Gastrocnemius medialis (tissue), 4 donors: ENCODE measurements at regions not wholly inside any gene's neighbourhood (a gene's known extent, or its start where the extent isn't known, plus 50 kb on each side); places are given as distances from the start of the nearest gene placed in this dataset.

Source experiments
- ATAC-seq, 2 donors: fragments of 150-250 bp; one replicate each; pipeline ENCODE4 v1.9.1; 2016
- DNase-seq, 2 donors: peaks; one replicate each; pipeline ENCODE4 v3.0.0-alpha.2; 2019
- H3K27ac ChIP-seq, 4 donors: fragments of 200-600 bp; sonication (generic); 1 replicate in 1 of 4; 2 replicates in 3 of 4; pipeline ENCODE4 v1.5.1; 2016 to 2018; ENCODE audit warnings: mild to moderate bottlenecking in 2 of 4, moderate library complexity in 1 of 4
- H3K27me3 ChIP-seq, 3 donors: fragments of 200-600 bp; sonication (generic) in 2 of 3; 1 replicate in 1 of 3; 2 replicates in 2 of 3; pipeline versions ENCODE4 v1.5.1 to v1.6.0; 2016 to 2019; ENCODE audit warnings: mild to moderate bottlenecking in 1 of 3, moderate library complexity in 1 of 3
- H3K36me3 ChIP-seq, 2 donors: fragments of 200-600 bp; sonication (generic) in 1 of 2; one replicate each; pipeline ENCODE4 v1.5.1; 2017 to 2018
- H3K4me1 ChIP-seq, 2 donors: fragments of 200-600 bp; sonication (generic) in 1 of 2; one replicate each; pipeline ENCODE4 v1.5.1; 2016 to 2017; ENCODE audit warnings: mild to moderate bottlenecking in 2 of 2
- H3K4me3 ChIP-seq, 4 donors: fragments of 200-600 bp; sonication (generic) in 3 of 4; 1 replicate in 1 of 4; 2 replicates in 3 of 4; pipeline ENCODE4 v1.5.1; 2016 to 2019; ENCODE audit warnings: mild to moderate bottlenecking in 2 of 4
- H3K9me3 ChIP-seq, 3 donors: fragments of 200-600 bp; sonication (generic) in 2 of 3; 1 replicate in 1 of 3; 2 replicates in 2 of 3; pipeline ENCODE4 v1.5.1; 2016 to 2019
- POLR2A ChIP-seq, 2 donors: fragments of 450-650 bp; IDR thresholded peaks; one replicate each; pipeline ENCODE4 v1.6.1; 2017; ENCODE audit warnings: antibody characterized with exemption in 2 of 2, mild to moderate bottlenecking in 2 of 2, moderate library complexity in 2 of 2
- in situ Hi-C, 4 donors: fragments of 200-750 bp; cut with MboI; loops; one replicate each; pipeline versions ENCODE4 v1.15.0 to v1.8.0; 2017; ENCODE audit warnings: low sequenced_read_pairs in 4 of 4
- intact Hi-C: fragments of 100-400 bp; cut with DNase I; formaldehyde crosslinking; loops from one replicate; pipeline ENCODE4 v1.15.1; 2023; ENCODE audit warnings: low total_unique reads
- TF ChIP-seq, protein P1 (sequence below), 5 experiments: fragments of 450-650 bp in 3 of 5; fragments of 200-600 bp in 2 of 5; sonication (generic) in 2 of 5; IDR thresholded peaks in 4 of 5; conservative IDR thresholded peaks in 1 of 5; 1 replicate in 4 of 5; 2 replicates in 1 of 5; pipeline ENCODE4 v1.5.1; 2016 to 2019; ENCODE audit warnings: antibody characterized with exemption in 5 of 5, mild to moderate bottlenecking in 3 of 5, moderate library complexity in 3 of 5

- intact Hi-C loops (no loop called here), in situ Hi-C loops (no loop called here)
- ATAC-seq (no peak), DNase-seq (no peak)
- H3K9me3 ChIP-seq = no peaks in the 10 kb centered on the region
- TF ChIP-seq, protein P1, sequence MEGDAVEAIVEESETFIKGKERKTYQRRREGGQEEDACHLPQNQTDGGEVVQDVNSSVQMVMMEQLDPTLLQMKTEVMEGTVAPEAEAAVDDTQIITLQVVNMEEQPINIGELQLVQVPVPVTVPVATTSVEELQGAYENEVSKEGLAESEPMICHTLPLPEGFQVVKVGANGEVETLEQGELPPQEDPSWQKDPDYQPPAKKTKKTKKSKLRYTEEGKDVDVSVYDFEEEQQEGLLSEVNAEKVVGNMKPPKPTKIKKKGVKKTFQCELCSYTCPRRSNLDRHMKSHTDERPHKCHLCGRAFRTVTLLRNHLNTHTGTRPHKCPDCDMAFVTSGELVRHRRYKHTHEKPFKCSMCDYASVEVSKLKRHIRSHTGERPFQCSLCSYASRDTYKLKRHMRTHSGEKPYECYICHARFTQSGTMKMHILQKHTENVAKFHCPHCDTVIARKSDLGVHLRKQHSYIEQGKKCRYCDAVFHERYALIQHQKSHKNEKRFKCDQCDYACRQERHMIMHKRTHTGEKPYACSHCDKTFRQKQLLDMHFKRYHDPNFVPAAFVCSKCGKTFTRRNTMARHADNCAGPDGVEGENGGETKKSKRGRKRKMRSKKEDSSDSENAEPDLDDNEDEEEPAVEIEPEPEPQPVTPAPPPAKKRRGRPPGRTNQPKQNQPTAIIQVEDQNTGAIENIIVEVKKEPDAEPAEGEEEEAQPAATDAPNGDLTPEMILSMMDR (IDR thresholded peaks at IDR 0.05 in 4 of 5, conservative IDR thresholded peaks at IDR 0.05 in 1 of 5) = no peak
- TF ChIP-seq POLR2A (IDR thresholded peaks at IDR 0.05) = no peak
- H3K4me1 ChIP-seq = no peaks in the 10 kb centered on the region
- no peak overlapping the region for H3K4me3 ChIP-seq
- no peak overlapping the region for H3K27ac ChIP-seq
- H3K27me3 ChIP-seq = no peaks in the 10 kb centered on the region
- no peaks in the 10 kb centered on the region for H3K36me3 ChIP-seq
Observed at GRCh38 chr14:101134161-101134631, 230.7 kb upstream of the RTL1 start.

DNA sequence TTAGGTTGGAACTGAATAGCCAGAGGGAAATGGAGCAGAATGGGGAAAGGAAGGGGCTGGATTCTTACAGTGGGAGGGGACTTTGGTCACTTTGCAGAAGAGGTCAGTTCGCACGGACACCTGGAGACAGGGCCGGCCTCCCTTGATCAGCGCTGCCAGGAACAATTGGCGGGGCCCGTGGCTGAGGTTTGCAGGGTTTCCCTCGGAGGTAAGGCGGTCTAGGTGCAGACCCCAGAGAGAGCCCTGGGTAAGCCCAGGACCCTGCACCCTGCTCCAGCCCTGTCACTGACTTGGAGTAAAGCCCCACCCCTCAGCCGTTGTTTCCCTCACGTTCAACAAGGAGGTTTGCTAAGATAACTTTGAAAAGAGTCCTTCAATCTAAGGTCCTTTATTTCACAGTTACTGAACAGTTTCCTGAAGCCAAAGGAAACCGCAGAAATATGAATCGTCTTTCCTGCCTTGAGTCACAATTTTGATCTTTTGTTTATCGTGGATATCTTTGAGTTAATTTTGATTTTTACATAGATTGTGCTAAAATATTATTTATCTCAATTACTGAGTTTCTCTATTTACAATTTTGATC is 231.4 kb upstream of the RTL1 start:
- Histone ChIP-seq H3K9me3 (no peaks in the 10 kb centered on the region), H3K27me3 (no peaks in the 10 kb centered on the region), H3K4me3 (no peak overlapping the region), H3K27ac (no peak overlapping the region), H3K4me1 (no peaks in the 10 kb centered on the region), H3K36me3 (no peaks in the 10 kb centered on the region)
- DNase-seq = no peak
- TF ChIP-seq, protein P1 (IDR thresholded peaks at IDR 0.05 in 4 of 5, conservative IDR thresholded peaks at IDR 0.05 in 1 of 5) = no peak
- TF ChIP-seq POLR2A (IDR thresholded peaks at IDR 0.05) = no peak
- intact Hi-C loops (no loop called here), in situ Hi-C loops (no loop called here)
- ATAC-seq = no peak

GRCh38 chr14:101135796-101136742 is 232.5 kb upstream of the RTL1 start:
- H3K27ac ChIP-seq = no peak overlapping the region
- no peaks in the 10 kb centered on the region for H3K4me1 ChIP-seq
- in situ Hi-C loops (no loop called here), intact Hi-C loops (no loop called here)
- H3K27me3 ChIP-seq = no peaks in the 10 kb centered on the region
- H3K36me3 ChIP-seq = no peaks in the 10 kb centered on the region
- DNase-seq (no peak), ATAC-seq (no peak)
- no peak overlapping the region for H3K4me3 ChIP-seq
- TF ChIP-seq POLR2A (IDR thresholded peaks at IDR 0.05) = no peak
- TF ChIP-seq, protein P1 (IDR thresholded peaks at IDR 0.05 in 4 of 5, conservative IDR thresholded peaks at IDR 0.05 in 1 of 5) = no peak
- H3K9me3 ChIP-seq = no peaks in the 10 kb centered on the region

- in situ Hi-C loops = no loop called here
- H3K9me3 ChIP-seq = no peaks in the 10 kb centered on the region
- H3K4me1 ChIP-seq = no peaks in the 10 kb centered on the region
- TF ChIP-seq, protein P1 (IDR thresholded peaks at IDR 0.05 in 4 of 5, conservative IDR thresholded peaks at IDR 0.05 in 1 of 5) = no peak
- TF ChIP-seq POLR2A (IDR thresholded peaks at IDR 0.05) = no peak
- ATAC-seq (no peak), DNase-seq (no peak)
- intact Hi-C loops = no loop called here
- H3K27me3 ChIP-seq = no peaks in the 10 kb centered on the region
- no peak overlapping the region for H3K4me3 ChIP-seq
- no peak overlapping the region for H3K27ac ChIP-seq
- no peaks in the 10 kb centered on the region for H3K36me3 ChIP-seq
Observed at GRCh38 chr14:101137234-101137633, 233.7 kb upstream of the RTL1 start.
